ENCODE measurements at regions not wholly inside any gene's neighbourhood (a gene's known extent, or its start where the extent isn't known, plus 50 kb on each side); places are given as distances from the start of the nearest gene placed in this dataset.
A peak's percentile ranks its signal among the peaks of the same experiment; 100 is the strongest.
"Not testable (repeated sequence)": the region's sequence is repeated elsewhere in the genome, so short reads cannot be mapped to it uniquely, and the experiment has no call there.

- DNase-seq, result no peak
Observed at GRCh38 chr4:83213640-83214039, 71.0 kb downstream of the COQ2 start.

- DNase-seq, result peak; percentile 36 to 93 (median 79)
Observed at GRCh38 chr4:83212041-83212851, 72.4 kb downstream of the COQ2 start.

GRCh38 chr4:83209419-83209818 lies 75.2 kb downstream of the COQ2 start:
- DNase-seq, result no peak

- DNase-seq, result no peak
Observed at GRCh38 chr4:83208371-83209365, 75.9 kb downstream of the COQ2 start.

- no peak for DNase-seq
Observed at GRCh38 chr4:83207497-83208101, 77.0 kb downstream of the COQ2 start.

GRCh38 chr4:83205760-83206159 lies 78.8 kb downstream of the COQ2 start:
- no peak for DNase-seq

GRCh38 chr4:83204731-83205130 lies 79.9 kb downstream of the COQ2 start:
- no peak for DNase-seq

GRCh38 chr4:83201761-83202160 lies 82.8 kb downstream of the COQ2 start:
- no peak for DNase-seq

- DNase-seq, result no peak
Observed at GRCh38 chr4:83197555-83198235, 83.2 kb upstream of the PLAC8 start.

GRCh38 chr4:83196921-83197320 lies 82.4 kb upstream of the PLAC8 start:
- no peak for DNase-seq

- no peak for DNase-seq
Observed at GRCh38 chr4:83195269-83195668, 80.7 kb upstream of the PLAC8 start.

- not testable (repeated sequence) for DNase-seq
Observed at GRCh38 chr4:83194588-83194987, 80.1 kb upstream of the PLAC8 start.

GRCh38 chr4:83192634-83193033 lies 78.1 kb upstream of the PLAC8 start:
- no peak for DNase-seq

- no peak for DNase-seq
Observed at GRCh38 chr4:83191026-83191425, 76.5 kb upstream of the PLAC8 start.

GRCh38 chr4:83189631-83190136 lies 75.2 kb upstream of the PLAC8 start:
- DNase-seq, result no peak

- DNase-seq, result no peak
Observed at GRCh38 chr4:83180431-83180968, 66.0 kb upstream of the PLAC8 start.

- DNase-seq, result no peak
Observed at GRCh38 chr4:83179205-83179604, 64.7 kb upstream of the PLAC8 start.

- no peak for DNase-seq
Observed at GRCh38 chr4:83178029-83178428, 63.5 kb upstream of the PLAC8 start.

- no peak for DNase-seq
Observed at GRCh38 chr4:83177182-83177581, 62.7 kb upstream of the PLAC8 start.

- no peak for DNase-seq
Observed at GRCh38 chr4:83174844-83175414, 60.4 kb upstream of the PLAC8 start.

GRCh38 chr4:83172371-83172770 lies 57.8 kb upstream of the PLAC8 start:
- no peak for DNase-seq
